ENCODE measurements at regions not wholly inside any gene's neighbourhood (a gene's known extent, or its start where the extent isn't known, plus 50 kb on each side); places are given as distances from the start of the nearest gene placed in this dataset.

DNA sequence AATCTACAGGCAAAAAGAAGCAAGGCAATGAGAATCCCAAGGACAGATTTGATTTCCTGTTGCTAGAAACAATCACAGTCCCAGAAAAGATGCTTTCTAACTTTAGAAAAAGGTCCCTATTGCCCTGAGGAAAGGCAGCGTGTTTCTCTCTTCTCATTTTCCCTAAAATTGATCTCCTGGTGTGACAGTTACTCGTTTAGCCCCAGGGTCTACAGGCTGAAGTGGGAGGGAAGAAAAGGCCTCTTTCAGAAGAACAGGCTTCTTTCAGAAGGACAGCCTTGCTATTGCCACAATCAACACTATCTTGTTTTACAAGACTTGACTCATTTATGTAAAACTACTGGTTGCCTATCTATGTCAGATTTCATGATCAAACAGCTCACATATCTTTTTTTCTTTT lies 121.8 kb upstream of the OR4E1 start:
- TF ChIP-seq, protein P1, sequence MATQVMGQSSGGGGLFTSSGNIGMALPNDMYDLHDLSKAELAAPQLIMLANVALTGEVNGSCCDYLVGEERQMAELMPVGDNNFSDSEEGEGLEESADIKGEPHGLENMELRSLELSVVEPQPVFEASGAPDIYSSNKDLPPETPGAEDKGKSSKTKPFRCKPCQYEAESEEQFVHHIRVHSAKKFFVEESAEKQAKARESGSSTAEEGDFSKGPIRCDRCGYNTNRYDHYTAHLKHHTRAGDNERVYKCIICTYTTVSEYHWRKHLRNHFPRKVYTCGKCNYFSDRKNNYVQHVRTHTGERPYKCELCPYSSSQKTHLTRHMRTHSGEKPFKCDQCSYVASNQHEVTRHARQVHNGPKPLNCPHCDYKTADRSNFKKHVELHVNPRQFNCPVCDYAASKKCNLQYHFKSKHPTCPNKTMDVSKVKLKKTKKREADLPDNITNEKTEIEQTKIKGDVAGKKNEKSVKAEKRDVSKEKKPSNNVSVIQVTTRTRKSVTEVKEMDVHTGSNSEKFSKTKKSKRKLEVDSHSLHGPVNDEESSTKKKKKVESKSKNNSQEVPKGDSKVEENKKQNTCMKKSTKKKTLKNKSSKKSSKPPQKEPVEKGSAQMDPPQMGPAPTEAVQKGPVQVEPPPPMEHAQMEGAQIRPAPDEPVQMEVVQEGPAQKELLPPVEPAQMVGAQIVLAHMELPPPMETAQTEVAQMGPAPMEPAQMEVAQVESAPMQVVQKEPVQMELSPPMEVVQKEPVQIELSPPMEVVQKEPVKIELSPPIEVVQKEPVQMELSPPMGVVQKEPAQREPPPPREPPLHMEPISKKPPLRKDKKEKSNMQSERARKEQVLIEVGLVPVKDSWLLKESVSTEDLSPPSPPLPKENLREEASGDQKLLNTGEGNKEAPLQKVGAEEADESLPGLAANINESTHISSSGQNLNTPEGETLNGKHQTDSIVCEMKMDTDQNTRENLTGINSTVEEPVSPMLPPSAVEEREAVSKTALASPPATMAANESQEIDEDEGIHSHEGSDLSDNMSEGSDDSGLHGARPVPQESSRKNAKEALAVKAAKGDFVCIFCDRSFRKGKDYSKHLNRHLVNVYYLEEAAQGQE (IDR thresholded peaks at IDR 0.05; ENCODE audit: insufficient read depth in 1 of 2, low read depth in 2 of 2, low read length in 2 of 2): no peak
- no peak for TF ChIP-seq POLR2AphosphoS5 (IDR thresholded peaks at IDR 0.05; ENCODE audit: low read depth, low read length)
- TF ChIP-seq TAF1 (IDR thresholded peaks at IDR 0.05; ENCODE audit: borderline replicate concordance, insufficient read depth, low read length): no peak
- no peak for TF ChIP-seq SIN3A (IDR thresholded peaks at IDR 0.05; ENCODE audit: borderline replicate concordance, insufficient read depth, low read length)
- TF ChIP-seq FOXP2 (optimal IDR thresholded peaks at IDR 0.05; ENCODE audit: borderline replicate concordance, extremely low read depth, extremely low read length, insufficient read depth): no peak

Measured in PFSK-1 (cell line).